ENCODE measurements at regions not wholly inside any gene's neighbourhood (a gene's known extent, or its start where the extent isn't known, plus 50 kb on each side); places are given as distances from the start of the nearest gene placed in this dataset.

DNA sequence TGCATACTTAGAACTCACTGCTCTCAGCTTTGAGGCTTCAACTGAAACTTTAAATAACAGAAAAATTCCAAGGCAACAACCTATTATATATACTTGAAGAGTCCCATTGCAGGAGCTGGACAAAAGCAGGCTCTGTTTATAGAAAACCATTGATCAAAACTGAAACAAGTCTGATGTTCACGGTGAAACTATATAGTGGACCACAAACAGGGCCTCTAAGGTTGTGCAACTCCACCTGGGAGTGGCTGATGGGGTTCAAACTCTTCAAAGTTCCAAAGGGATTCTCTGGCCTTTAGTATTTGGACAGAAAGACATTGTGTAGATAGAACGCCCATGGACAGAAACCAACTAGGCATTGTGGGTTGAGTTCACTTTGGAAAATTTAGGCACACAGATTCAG is 140.3 kb downstream of the ZC3H11B start:
- Histone ChIP-seq H3K9ac (ENCODE audit: low read length) (no peak overlapping the region), H3K36me3 (ENCODE audit: insufficient read depth, low read length) (no peaks in the 10 kb centered on the region), H3K4me1 (ENCODE audit: insufficient read depth, low read length) (no peaks in the 10 kb centered on the region), H3K9me3 (ENCODE audit: low read length) (no peaks in the 10 kb centered on the region), H3K4me3 (ENCODE audit: low read depth in 1 of 2, low read length in 2 of 2) (no peak overlapping the region), H3K27ac (ENCODE audit: low read depth, low read length) (no peak overlapping the region), H3K27me3 (ENCODE audit: control insufficient read depth in 1 of 2, insufficient read depth in 2 of 2, low read length in 2 of 2) (no peaks in the 10 kb centered on the region)

DNA sequence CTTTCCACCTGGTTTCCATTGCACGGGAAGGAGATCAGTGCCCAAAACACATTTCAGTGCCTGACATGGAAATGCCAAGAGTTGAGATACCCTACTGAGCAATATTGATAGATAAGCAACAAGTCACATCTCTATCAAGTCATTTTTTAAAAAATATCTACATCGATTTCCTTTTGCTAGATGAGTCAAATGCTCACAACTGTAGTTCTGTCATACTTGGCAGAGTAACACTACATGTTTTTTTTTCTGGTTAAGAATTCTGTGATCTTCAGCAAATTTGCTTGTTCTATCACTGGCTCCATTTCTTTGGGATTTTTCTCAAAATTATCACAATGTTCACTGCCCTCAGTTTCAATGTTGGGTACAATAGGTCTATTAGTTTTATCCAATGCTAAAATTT is 145.4 kb downstream of the ZC3H11B start:
- H3K4me1 ChIP-seq (ENCODE audit: insufficient read depth, low read length) = no peaks in the 10 kb centered on the region
- no peak overlapping the region for H3K4me3 ChIP-seq (ENCODE audit: low read depth in 1 of 2, low read length in 2 of 2)
- no peaks in the 10 kb centered on the region for H3K9me3 ChIP-seq (ENCODE audit: low read length)
- no peaks in the 10 kb centered on the region for H3K27me3 ChIP-seq (ENCODE audit: control insufficient read depth in 1 of 2, insufficient read depth in 2 of 2, low read length in 2 of 2)
- H3K9ac ChIP-seq (ENCODE audit: low read length) = no peak overlapping the region
- H3K36me3 ChIP-seq (ENCODE audit: insufficient read depth, low read length) = no peaks in the 10 kb centered on the region
- no peak overlapping the region for H3K27ac ChIP-seq (ENCODE audit: low read depth, low read length)

- Histone ChIP-seq H3K9me3 (ENCODE audit: low read length) (no peaks in the 10 kb centered on the region), H3K36me3 (ENCODE audit: insufficient read depth, low read length) (no peaks in the 10 kb centered on the region), H3K27ac (ENCODE audit: low read depth, low read length) (no peak overlapping the region), H3K9ac (ENCODE audit: low read length) (no peak overlapping the region), H3K4me3 (ENCODE audit: low read depth in 1 of 2, low read length in 2 of 2) (no peak overlapping the region), H3K4me1 (ENCODE audit: insufficient read depth, low read length) (no peaks in the 10 kb centered on the region), H3K27me3 (ENCODE audit: control insufficient read depth in 1 of 2, insufficient read depth in 2 of 2, low read length in 2 of 2) (no peaks in the 10 kb centered on the region)
Observed at GRCh38 chr1:219466766-219467165, 146.1 kb downstream of the ZC3H11B start.

DNA sequence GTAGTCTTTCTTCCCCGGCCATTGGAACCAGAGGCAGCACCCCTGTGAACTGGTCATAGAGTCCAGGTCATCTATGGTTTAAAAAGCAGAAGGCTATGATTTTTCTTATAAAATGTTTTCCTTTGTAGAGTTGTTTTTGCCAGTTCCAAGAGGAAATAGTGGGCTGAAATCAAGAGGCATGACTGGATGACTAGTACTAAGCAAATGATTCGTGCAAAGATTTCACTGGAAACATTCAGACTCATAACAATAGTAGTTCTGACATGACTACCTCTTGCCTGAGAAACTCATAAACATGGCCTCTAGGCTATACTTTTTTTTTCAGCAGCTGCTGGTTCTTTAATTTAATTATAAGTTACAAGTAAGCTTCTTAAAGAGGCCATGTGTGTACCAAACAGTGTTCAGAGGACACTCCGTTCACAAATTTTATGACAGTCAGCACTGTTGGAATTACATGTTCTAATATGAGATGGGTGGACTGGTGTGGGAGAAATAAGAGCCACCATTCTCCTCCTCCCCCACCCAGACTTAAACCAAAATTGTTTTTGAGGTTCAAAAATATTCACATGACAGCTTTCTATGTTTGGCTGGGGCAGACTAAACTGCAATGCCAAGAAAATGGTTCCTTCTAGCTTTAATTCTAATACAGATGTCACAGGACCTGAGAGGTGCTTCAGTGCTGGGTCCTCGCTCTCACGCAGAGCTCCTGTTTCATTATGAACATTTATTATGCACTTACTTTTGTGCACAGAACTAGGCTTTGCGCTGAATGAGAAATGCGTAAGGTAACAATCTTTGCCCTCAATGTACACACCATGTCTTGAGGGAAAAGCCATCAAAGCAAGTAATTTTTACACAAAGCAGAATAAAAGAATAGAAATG is 147.5 kb downstream of the ZC3H11B start:
- Histone ChIP-seq H3K4me3 (ENCODE audit: low read depth in 1 of 2, low read length in 2 of 2) (no peak overlapping the region), H3K9ac (ENCODE audit: low read length) (no peak overlapping the region), H3K36me3 (ENCODE audit: insufficient read depth, low read length) (no peaks in the 10 kb centered on the region), H3K4me1 (ENCODE audit: insufficient read depth, low read length) (no peaks in the 10 kb centered on the region), H3K9me3 (ENCODE audit: low read length) (no peaks in the 10 kb centered on the region), H3K27ac (ENCODE audit: low read depth, low read length) (no peak overlapping the region), H3K27me3 (ENCODE audit: control insufficient read depth in 1 of 2, insufficient read depth in 2 of 2, low read length in 2 of 2) (no peaks in the 10 kb centered on the region)

DNA sequence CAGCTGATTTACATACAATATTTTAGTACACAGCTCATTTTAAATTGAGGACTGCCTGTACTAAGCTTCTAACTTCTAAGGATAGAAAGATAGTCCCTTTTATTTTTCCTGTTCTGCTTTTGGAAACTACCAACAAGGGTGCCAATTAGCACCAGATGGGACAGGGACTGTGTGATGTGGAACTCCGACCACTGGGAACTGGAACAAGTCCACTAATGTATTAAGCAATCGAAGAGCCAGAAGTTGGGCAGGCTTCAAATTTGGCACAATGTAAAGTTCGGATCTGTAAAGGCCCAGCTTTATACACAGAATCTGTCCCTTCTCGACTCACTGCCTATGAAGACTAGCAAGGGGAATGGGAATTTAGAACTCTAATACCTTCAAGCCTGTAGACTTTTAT is 149.3 kb downstream of the ZC3H11B start:
- no peaks in the 10 kb centered on the region for H3K27me3 ChIP-seq (ENCODE audit: control insufficient read depth in 1 of 2, insufficient read depth in 2 of 2, low read length in 2 of 2)
- no peaks in the 10 kb centered on the region for H3K36me3 ChIP-seq (ENCODE audit: insufficient read depth, low read length)
- no peaks in the 10 kb centered on the region for H3K4me1 ChIP-seq (ENCODE audit: insufficient read depth, low read length)
- no peaks in the 10 kb centered on the region for H3K9me3 ChIP-seq (ENCODE audit: low read length)
- H3K27ac ChIP-seq (ENCODE audit: low read depth, low read length) = no peak overlapping the region
- H3K4me3 ChIP-seq (ENCODE audit: low read depth in 1 of 2, low read length in 2 of 2) = no peak overlapping the region
- no peak overlapping the region for H3K9ac ChIP-seq (ENCODE audit: low read length)

DNA sequence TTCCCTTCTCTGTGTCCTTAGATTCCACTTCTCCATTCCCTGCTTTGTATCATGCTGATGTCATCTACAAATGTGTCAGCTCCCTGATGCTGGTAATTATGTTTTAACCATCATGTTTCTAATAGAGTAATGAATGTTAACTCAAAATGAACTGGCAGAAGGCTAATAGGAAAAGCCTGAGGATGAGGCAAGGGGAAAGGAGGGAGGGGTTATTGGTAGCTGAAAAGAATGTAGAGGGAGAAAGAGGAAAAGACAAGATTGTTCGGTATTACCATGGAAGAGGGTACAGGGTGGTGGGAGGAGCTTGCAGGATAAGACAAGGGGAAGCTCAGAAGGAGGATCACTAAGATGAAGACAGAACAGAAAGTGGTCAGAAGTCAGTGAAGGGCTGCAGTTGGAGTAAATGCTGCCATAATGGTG is 150.9 kb downstream of the ZC3H11B start:
- H3K4me3 ChIP-seq (ENCODE audit: low read depth in 1 of 2, low read length in 2 of 2) = no peak overlapping the region
- no peaks in the 10 kb centered on the region for H3K27me3 ChIP-seq (ENCODE audit: control insufficient read depth in 1 of 2, insufficient read depth in 2 of 2, low read length in 2 of 2)
- H3K9me3 ChIP-seq (ENCODE audit: low read length) = no peaks in the 10 kb centered on the region
- H3K36me3 ChIP-seq (ENCODE audit: insufficient read depth, low read length) = no peaks in the 10 kb centered on the region
- H3K27ac ChIP-seq (ENCODE audit: low read depth, low read length) = no peak overlapping the region
- no peaks in the 10 kb centered on the region for H3K4me1 ChIP-seq (ENCODE audit: insufficient read depth, low read length)
- no peak overlapping the region for H3K9ac ChIP-seq (ENCODE audit: low read length)

DNA sequence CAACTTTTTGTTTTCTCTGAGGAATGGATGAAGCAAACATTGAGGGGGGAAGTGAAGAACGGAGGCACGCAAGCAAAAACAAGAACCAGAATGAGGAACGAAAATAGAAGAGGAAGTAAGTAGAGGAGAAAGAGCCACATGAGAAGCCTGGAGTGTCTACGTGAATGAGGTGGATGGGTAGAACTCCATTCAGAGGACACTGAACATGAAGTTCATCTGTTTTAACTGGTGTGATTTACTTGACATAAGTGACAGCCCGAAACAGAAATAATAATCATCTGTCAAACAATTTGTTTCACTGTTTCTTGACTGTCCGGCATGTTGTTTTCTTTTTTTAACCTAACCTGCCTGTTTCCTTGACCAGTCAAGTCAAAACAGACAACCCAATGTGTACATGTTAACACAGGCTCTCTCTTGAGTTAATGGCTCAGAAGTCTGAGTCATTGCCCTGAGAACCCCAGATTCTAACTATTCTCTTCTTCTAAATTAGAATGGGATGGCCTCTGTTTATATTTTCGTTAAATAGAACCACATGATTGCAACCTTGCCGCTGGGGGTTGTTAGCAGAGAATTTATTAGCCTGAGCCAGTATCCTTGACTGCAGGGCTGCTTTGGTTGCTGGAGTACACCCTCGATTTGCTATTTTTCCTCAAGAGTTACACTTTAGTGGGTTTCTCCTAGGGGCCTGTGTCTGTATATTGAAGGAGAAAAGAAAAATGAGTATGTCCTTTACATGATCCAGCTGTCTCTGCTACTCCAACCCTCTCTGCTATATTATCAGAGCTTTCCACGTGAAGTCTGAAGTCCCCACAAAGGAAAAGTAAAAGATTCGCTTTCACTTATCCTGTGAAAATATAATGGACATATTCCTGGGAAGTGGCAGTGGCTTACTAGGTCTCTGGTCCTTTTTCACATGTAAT is 151.7 kb downstream of the ZC3H11B start:
- no peaks in the 10 kb centered on the region for H3K9me3 ChIP-seq (ENCODE audit: low read length)
- no peak overlapping the region for H3K4me3 ChIP-seq (ENCODE audit: low read depth in 1 of 2, low read length in 2 of 2)
- H3K36me3 ChIP-seq (ENCODE audit: insufficient read depth, low read length) = no peaks in the 10 kb centered on the region
- H3K27me3 ChIP-seq (ENCODE audit: control insufficient read depth in 1 of 2, insufficient read depth in 2 of 2, low read length in 2 of 2) = no peaks in the 10 kb centered on the region
- H3K9ac ChIP-seq (ENCODE audit: low read length) = no peak overlapping the region
- H3K4me1 ChIP-seq (ENCODE audit: insufficient read depth, low read length) = no peaks in the 10 kb centered on the region
- no peak overlapping the region for H3K27ac ChIP-seq (ENCODE audit: low read depth, low read length)

DNA sequence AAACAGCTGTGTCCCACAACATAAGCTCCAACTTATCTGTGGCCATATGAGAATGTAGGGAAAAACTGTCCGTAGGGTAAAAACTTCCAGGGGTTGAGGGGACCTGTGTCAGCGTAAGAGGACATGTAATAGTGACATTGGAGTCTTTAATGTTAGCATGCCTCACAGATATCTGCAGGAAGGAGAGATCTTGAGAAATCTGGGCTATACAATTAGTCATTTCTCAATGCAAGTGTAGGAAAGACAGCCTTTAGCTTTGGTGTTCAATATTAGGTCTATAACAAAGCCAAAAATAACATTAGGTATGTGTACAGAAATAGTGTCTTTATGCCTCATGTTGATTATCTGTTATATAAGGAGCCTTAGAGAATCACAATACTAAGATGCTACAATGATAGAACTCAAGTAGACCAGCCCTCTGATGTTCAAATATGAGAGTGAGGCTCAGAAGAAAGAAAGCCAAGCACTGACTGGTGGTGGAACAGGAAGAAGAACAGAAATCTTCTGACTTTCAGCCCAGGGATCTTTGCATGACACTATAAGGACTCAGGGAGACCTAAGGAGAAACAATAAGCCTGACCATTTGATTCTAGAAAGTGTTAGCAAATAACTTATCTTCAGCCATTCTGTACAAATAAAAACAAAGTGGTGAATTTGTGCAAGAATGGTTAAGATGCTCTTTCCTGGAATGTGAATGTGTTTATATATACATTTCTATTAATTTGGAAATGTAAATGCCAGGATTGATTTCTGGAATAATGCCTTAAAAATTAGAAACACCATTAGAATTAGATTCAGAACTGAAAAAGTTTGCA is 152.6 kb downstream of the ZC3H11B start:
- H3K27ac ChIP-seq (ENCODE audit: low read depth, low read length) = no peak overlapping the region

DNA sequence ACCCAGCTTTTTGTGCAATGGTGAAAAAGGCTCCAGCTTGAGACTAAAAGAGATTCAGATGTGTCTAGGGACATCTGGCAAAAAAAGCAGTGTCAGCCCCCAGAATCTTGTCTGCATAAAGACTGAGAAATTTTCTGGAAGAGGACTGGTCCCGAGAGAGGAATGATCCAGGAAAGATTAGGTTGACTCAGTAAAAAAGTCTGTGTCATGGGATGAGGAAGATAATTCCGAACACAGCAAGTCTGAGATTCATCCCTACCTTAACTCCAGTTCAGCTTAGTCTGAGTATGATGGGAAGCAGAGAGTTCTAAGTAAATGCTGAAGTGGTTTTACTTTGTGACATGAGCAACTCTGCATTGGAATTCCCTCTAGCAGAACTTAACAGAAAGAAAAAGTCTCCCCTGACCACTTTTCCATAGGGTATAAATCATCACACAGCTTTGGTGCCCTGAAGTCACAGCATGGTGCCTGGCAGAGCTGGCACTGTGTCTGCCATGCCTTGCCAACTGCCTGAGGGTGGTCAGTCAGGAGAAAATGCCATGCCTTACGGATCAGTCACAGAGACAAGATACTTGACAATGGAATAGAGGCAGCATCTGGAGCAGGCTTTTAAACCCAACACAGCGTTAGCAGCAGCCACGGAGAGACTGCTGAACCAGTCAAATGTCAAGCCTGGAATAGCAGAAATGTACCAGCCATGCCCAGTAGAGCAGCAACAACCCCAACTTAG is 153.4 kb downstream of the ZC3H11B start:
- Histone ChIP-seq H3K27me3 (ENCODE audit: control insufficient read depth in 1 of 2, insufficient read depth in 2 of 2, low read length in 2 of 2) (no peaks in the 10 kb centered on the region), H3K9ac (ENCODE audit: low read length) (no peak overlapping the region), H3K4me3 (ENCODE audit: low read depth in 1 of 2, low read length in 2 of 2) (no peak overlapping the region), H3K27ac (ENCODE audit: low read depth, low read length) (no peak overlapping the region), H3K36me3 (ENCODE audit: insufficient read depth, low read length) (no peaks in the 10 kb centered on the region), H3K9me3 (ENCODE audit: low read length) (no peaks in the 10 kb centered on the region), H3K4me1 (ENCODE audit: insufficient read depth, low read length) (no peaks in the 10 kb centered on the region)

More for the DNA sequence above, 152.6 kb downstream of the ZC3H11B start:
- no peaks in the 10 kb centered on the region for H3K27me3 ChIP-seq (ENCODE audit: control insufficient read depth in 1 of 2, insufficient read depth in 2 of 2, low read length in 2 of 2)
- no peaks in the 10 kb centered on the region for H3K9me3 ChIP-seq (ENCODE audit: low read length)
- no peaks in the 10 kb centered on the region for H3K36me3 ChIP-seq (ENCODE audit: insufficient read depth, low read length)
- no peak overlapping the region for H3K4me3 ChIP-seq (ENCODE audit: low read depth in 1 of 2, low read length in 2 of 2)
- H3K4me1 ChIP-seq (ENCODE audit: insufficient read depth, low read length) = no peaks in the 10 kb centered on the region
- no peak overlapping the region for H3K9ac ChIP-seq (ENCODE audit: low read length)

DNA sequence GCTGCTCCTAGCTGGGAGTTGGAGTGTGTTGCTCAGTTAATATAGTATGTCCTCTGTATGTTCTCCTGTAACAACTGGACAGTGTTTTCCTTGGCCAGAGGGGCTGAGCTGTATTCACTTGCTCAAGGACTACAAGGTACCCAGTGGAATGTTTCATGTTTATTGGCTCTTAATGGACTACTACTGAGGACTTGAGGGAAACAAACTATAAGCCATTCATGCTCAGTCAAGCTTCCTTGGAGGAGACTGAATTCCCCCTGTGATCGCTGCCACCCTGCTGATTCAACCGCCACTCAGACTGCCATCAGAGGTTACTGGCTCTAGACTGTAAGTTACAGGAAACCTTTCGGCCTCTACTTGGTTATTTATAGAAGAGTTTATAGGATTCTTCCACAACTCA is 166.6 kb downstream of the ZC3H11B start:
- Histone ChIP-seq H3K4me3 (ENCODE audit: low read depth in 1 of 2, low read length in 2 of 2) (no peak overlapping the region), H3K27me3 (ENCODE audit: control insufficient read depth in 1 of 2, insufficient read depth in 2 of 2, low read length in 2 of 2) (no peaks in the 10 kb centered on the region), H3K4me1 (ENCODE audit: insufficient read depth, low read length) (no peaks in the 10 kb centered on the region), H3K27ac (ENCODE audit: low read depth, low read length) (no peak overlapping the region), H3K36me3 (ENCODE audit: insufficient read depth, low read length) (no peaks in the 10 kb centered on the region), H3K9ac (ENCODE audit: low read length) (no peak overlapping the region), H3K9me3 (ENCODE audit: low read length) (no peaks in the 10 kb centered on the region)

Data from muscle layer of colon (tissue), 2 donors.